ENCODE measurements at regions not wholly inside any gene's neighbourhood (a gene's known extent, or its start where the extent isn't known, plus 50 kb on each side); places are given as distances from the start of the nearest gene placed in this dataset.

GRCh38 chr2:156748221-156748620, 312.0 kb downstream of the GPD2 start:
- no peak overlapping the region for H3K4me2 ChIP-seq
- peak overlapping the region; percentile 28; the same call in 1 of the 2 replicates for H2AFZ ChIP-seq (ENCODE audit: low read depth)
- no peak overlapping the region for H3K27ac ChIP-seq

GRCh38 chr2:156752042-156752441, 315.9 kb downstream of the GPD2 start:
- H3K27ac ChIP-seq, result no peak overlapping the region
- no peaks in the 10 kb centered on the region for H4K20me1 ChIP-seq (ENCODE audit: insufficient read depth)
- H3K79me2 ChIP-seq (ENCODE audit: insufficient read depth, low read depth), result no peaks in the 10 kb centered on the region
- no peaks in the 10 kb centered on the region for H3K36me3 ChIP-seq (ENCODE audit: insufficient read depth)
- H3K4me2 ChIP-seq, result no peak overlapping the region
- H3K9ac ChIP-seq, result no peak overlapping the region
- H3K4me1 ChIP-seq (ENCODE audit: low read depth, poor library complexity, severe bottlenecking), result peaks cover 7% of the 10 kb centered on the region
- no peaks in the 10 kb centered on the region for H3K27me3 ChIP-seq (ENCODE audit: insufficient read depth, low read depth)
- no peak overlapping the region for H2AFZ ChIP-seq (ENCODE audit: low read depth)
- H3K4me3 ChIP-seq (IDR thresholded peaks at IDR 0.05; ENCODE audit: insufficient read depth, low read depth, low read length), result no peak overlapping the region
- no peak for TF ChIP-seq CTCF (conservative IDR thresholded peaks at IDR 0.05; ENCODE audit: low read depth, low read length)

More at GRCh38 chr2:156748221-156748620, 312.0 kb downstream of the GPD2 start:
- TF ChIP-seq CTCF (conservative IDR thresholded peaks at IDR 0.05; ENCODE audit: low read depth, low read length), result no peak
- Histone ChIP-seq H3K27me3 (ENCODE audit: insufficient read depth, low read depth) (no peaks in the 10 kb centered on the region), H3K4me3 (IDR thresholded peaks at IDR 0.05; ENCODE audit: insufficient read depth, low read depth, low read length) (no peak overlapping the region), H3K4me1 (ENCODE audit: low read depth, poor library complexity, severe bottlenecking) (peaks cover 7% of the 10 kb centered on the region), H4K20me1 (ENCODE audit: insufficient read depth) (no peaks in the 10 kb centered on the region), H3K79me2 (ENCODE audit: insufficient read depth, low read depth) (no peaks in the 10 kb centered on the region), H3K9ac (no peak overlapping the region), H3K36me3 (ENCODE audit: insufficient read depth) (no peaks in the 10 kb centered on the region)

GRCh38 chr2:156753766-156754165, 317.6 kb downstream of the GPD2 start:
- TF ChIP-seq CTCF (conservative IDR thresholded peaks at IDR 0.05; ENCODE audit: low read depth, low read length), result no peak

GRCh38 chr2:156756516-156756915, 320.3 kb downstream of the GPD2 start:
- H3K36me3 ChIP-seq (ENCODE audit: insufficient read depth), result no peaks in the 10 kb centered on the region
- no peak overlapping the region for H3K4me3 ChIP-seq (IDR thresholded peaks at IDR 0.05; ENCODE audit: insufficient read depth, low read depth, low read length)
- no peak overlapping the region for H3K4me2 ChIP-seq
- H3K27me3 ChIP-seq (ENCODE audit: insufficient read depth, low read depth), result no peaks in the 10 kb centered on the region
- no peaks in the 10 kb centered on the region for H3K79me2 ChIP-seq (ENCODE audit: insufficient read depth, low read depth)
- H3K4me1 ChIP-seq (ENCODE audit: low read depth, poor library complexity, severe bottlenecking), result peaks cover 8% of the 10 kb centered on the region
- TF ChIP-seq CTCF (conservative IDR thresholded peaks at IDR 0.05; ENCODE audit: low read depth, low read length), result no peak
- H2AFZ ChIP-seq (ENCODE audit: low read depth), result no peak overlapping the region
- H3K27ac ChIP-seq, result no peak overlapping the region
- no peak overlapping the region for H3K9ac ChIP-seq
- H4K20me1 ChIP-seq (ENCODE audit: insufficient read depth), result no peaks in the 10 kb centered on the region

More at GRCh38 chr2:156753766-156754165, 317.6 kb downstream of the GPD2 start:
- no peak overlapping the region for H3K9ac ChIP-seq
- no peaks in the 10 kb centered on the region for H4K20me1 ChIP-seq (ENCODE audit: insufficient read depth)
- no peak overlapping the region for H3K27ac ChIP-seq
- H2AFZ ChIP-seq (ENCODE audit: low read depth), result no peak overlapping the region
- no peaks in the 10 kb centered on the region for H3K36me3 ChIP-seq (ENCODE audit: insufficient read depth)
- H3K4me2 ChIP-seq, result no peak overlapping the region
- H3K27me3 ChIP-seq (ENCODE audit: insufficient read depth, low read depth), result no peaks in the 10 kb centered on the region
- H3K79me2 ChIP-seq (ENCODE audit: insufficient read depth, low read depth), result no peaks in the 10 kb centered on the region
- no peaks in the 10 kb centered on the region for H3K4me1 ChIP-seq (ENCODE audit: low read depth, poor library complexity, severe bottlenecking)
- H3K4me3 ChIP-seq (IDR thresholded peaks at IDR 0.05; ENCODE audit: insufficient read depth, low read depth, low read length), result no peak overlapping the region

Data from KMS-11 (cell line).